ENCODE measurements at regions not wholly inside any gene's neighbourhood (a gene's known extent, or its start where the extent isn't known, plus 50 kb on each side); places are given as distances from the start of the nearest gene placed in this dataset.

DNA sequence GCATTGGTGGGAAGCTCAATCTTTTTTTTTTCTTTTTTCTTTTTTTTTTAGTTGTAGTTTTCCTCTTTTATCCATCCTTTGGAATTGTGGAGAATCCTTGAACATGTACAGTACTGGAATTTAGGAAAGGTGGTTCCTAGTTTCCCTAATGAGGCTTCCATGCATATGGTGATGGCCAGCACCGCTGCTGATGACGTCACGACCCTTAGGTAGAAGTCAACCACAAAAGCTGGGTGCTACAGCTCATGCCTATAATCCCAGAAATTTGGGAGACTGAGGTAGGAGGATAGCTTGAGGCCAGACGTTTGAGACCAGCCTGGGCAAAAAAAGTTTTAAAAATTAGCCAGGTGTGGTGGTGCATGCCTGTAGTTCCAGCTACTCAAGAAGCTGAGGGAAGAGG is 79.3 kb upstream of the SOX4 start:
- Histone ChIP-seq H3K4me1 (ENCODE audit: control insufficient read depth, extremely low read depth, insufficient read depth, low read length) (no peaks in the 10 kb centered on the region), H4K20me1 (ENCODE audit: control insufficient read depth, extremely low read depth, insufficient read depth, low read length) (no peaks in the 10 kb centered on the region), H3K4me2 (ENCODE audit: extremely low read depth, insufficient read depth, low read length) (no peak overlapping the region), H3K79me2 (ENCODE audit: control insufficient read depth, insufficient read depth, low read length) (no peaks in the 10 kb centered on the region), H2AFZ (ENCODE audit: low read length) (no peak overlapping the region), H3K9ac (ENCODE audit: insufficient read depth, low read length) (no peak overlapping the region), H3K36me3 (ENCODE audit: control insufficient read depth, insufficient read depth, low read length) (no peaks in the 10 kb centered on the region), H3K4me3 (replicated peaks in 1 of 4; ENCODE audit: control extremely low read depth in 1 of 4, insufficient read depth in 1 of 4, low read depth in 3 of 4, low read length in 4 of 4) (no peak overlapping the region), H3K27ac (ENCODE audit: insufficient read depth, low read length) (no peak overlapping the region), H3K9me3 (ENCODE audit: control insufficient read depth, insufficient read depth, low read depth, low read length) (no peaks in the 10 kb centered on the region), H3K27me3 (ENCODE audit: control insufficient read depth, insufficient read depth, low read length) (no peaks in the 10 kb centered on the region)
- DNase-seq (ENCODE audit: low read depth in 2 of 2) = no peak
- TF ChIP-seq EZH2 (IDR thresholded peaks at IDR 0.05; ENCODE audit: low read length, missing control alignments) = no peak
- no peak for TF ChIP-seq CTCF (conservative IDR thresholded peaks at IDR 0.05 in 1 of 2, IDR thresholded peaks at IDR 0.05 in 1 of 2; ENCODE audit: low read depth in 1 of 2, low read length in 2 of 2)

DNA sequence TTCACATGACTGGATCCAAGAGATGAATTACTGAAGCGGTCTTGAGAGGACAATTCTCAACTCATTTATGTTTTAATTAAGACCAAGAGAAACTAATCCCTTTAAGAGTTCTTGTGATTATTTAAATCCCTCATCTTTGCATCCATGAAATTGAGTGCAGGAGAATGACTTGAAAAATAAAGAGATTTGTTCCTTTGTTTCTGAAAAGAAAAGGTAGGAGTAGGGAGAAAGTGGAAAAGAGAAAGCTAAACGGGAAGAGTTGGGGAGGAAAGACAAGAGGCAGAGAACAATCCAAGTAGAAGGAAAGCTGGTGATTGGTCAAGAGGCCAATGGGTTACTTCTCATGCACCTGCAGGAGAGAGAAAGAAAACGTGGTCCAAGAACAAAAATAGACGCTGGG is 75.2 kb upstream of the SOX4 start:
- Histone ChIP-seq H3K4me1 (ENCODE audit: control insufficient read depth, extremely low read depth, insufficient read depth, low read length) (no peaks in the 10 kb centered on the region), H3K36me3 (ENCODE audit: control insufficient read depth, insufficient read depth, low read length) (no peaks in the 10 kb centered on the region), H4K20me1 (ENCODE audit: control insufficient read depth, extremely low read depth, insufficient read depth, low read length) (no peaks in the 10 kb centered on the region), H3K9me3 (ENCODE audit: control insufficient read depth, insufficient read depth, low read depth, low read length) (no peaks in the 10 kb centered on the region), H3K79me2 (ENCODE audit: control insufficient read depth, insufficient read depth, low read length) (no peaks in the 10 kb centered on the region), H3K9ac (ENCODE audit: insufficient read depth, low read length) (no peak overlapping the region), H3K27me3 (ENCODE audit: control insufficient read depth, insufficient read depth, low read length) (no peaks in the 10 kb centered on the region), H3K4me2 (ENCODE audit: extremely low read depth, insufficient read depth, low read length) (no peak overlapping the region), H2AFZ (ENCODE audit: low read length) (no peak overlapping the region), H3K27ac (ENCODE audit: insufficient read depth, low read length) (no peak overlapping the region), H3K4me3 (replicated peaks in 1 of 4; ENCODE audit: control extremely low read depth in 1 of 4, insufficient read depth in 1 of 4, low read depth in 3 of 4, low read length in 4 of 4) (no peak overlapping the region)
- TF ChIP-seq EZH2 (IDR thresholded peaks at IDR 0.05; ENCODE audit: low read length, missing control alignments) (no peak), CTCF (conservative IDR thresholded peaks at IDR 0.05 in 1 of 2, IDR thresholded peaks at IDR 0.05 in 1 of 2; ENCODE audit: low read depth in 1 of 2, low read length in 2 of 2) (no peak)
- DNase-seq (ENCODE audit: low read depth in 2 of 2) = no peak

DNA sequence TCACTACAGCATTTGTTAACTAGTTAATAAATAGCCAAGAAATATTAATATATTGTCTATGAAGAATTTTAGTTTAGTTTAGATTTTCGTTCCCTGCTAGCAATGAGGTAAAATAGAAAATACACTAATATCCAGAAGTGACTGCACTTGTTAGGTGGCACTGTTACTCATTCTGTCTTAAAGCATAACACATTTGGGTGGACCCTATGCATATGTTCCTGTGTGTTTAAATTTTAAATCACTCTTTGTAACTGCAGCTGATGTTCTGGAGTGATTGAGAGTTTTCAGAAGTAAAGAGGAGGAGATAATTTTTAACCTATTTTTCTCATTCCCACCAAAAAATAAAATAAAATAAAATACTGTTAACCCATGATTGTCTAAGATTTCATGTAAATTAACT is 73.9 kb upstream of the SOX4 start:
- Histone ChIP-seq H3K9me3 (ENCODE audit: control insufficient read depth, insufficient read depth, low read depth, low read length) (no peaks in the 10 kb centered on the region), H3K27me3 (ENCODE audit: control insufficient read depth, insufficient read depth, low read length) (no peaks in the 10 kb centered on the region), H4K20me1 (ENCODE audit: control insufficient read depth, extremely low read depth, insufficient read depth, low read length) (no peaks in the 10 kb centered on the region), H3K36me3 (ENCODE audit: control insufficient read depth, insufficient read depth, low read length) (no peaks in the 10 kb centered on the region), H2AFZ (ENCODE audit: low read length) (no peak overlapping the region), H3K9ac (ENCODE audit: insufficient read depth, low read length) (no peak overlapping the region), H3K79me2 (ENCODE audit: control insufficient read depth, insufficient read depth, low read length) (no peaks in the 10 kb centered on the region), H3K4me3 (replicated peaks in 1 of 4; ENCODE audit: control extremely low read depth in 1 of 4, insufficient read depth in 1 of 4, low read depth in 3 of 4, low read length in 4 of 4) (no peak overlapping the region), H3K4me2 (ENCODE audit: extremely low read depth, insufficient read depth, low read length) (no peak overlapping the region), H3K4me1 (ENCODE audit: control insufficient read depth, extremely low read depth, insufficient read depth, low read length) (no peaks in the 10 kb centered on the region), H3K27ac (ENCODE audit: insufficient read depth, low read length) (no peak overlapping the region)
- no peak for DNase-seq (ENCODE audit: low read depth in 2 of 2)
- TF ChIP-seq EZH2 (IDR thresholded peaks at IDR 0.05; ENCODE audit: low read length, missing control alignments) = no peak
- TF ChIP-seq CTCF (conservative IDR thresholded peaks at IDR 0.05 in 1 of 2, IDR thresholded peaks at IDR 0.05 in 1 of 2; ENCODE audit: low read depth in 1 of 2, low read length in 2 of 2) = no peak

Measured in fibroblast of lung (primary cell).